ENCODE measurements at regions not wholly inside any gene's neighbourhood (a gene's known extent, or its start where the extent isn't known, plus 50 kb on each side); places are given as distances from the start of the nearest gene placed in this dataset.

GRCh38 chr2:217101972-217102371 lies 242.1 kb upstream of the TNP1 start:
- intact Hi-C loops (cut with DNase I): no loop called here
- TF ChIP-seq CTCF (IDR thresholded peaks at IDR 0.05) (no peak), POLR2A (IDR thresholded peaks at IDR 0.05) (no peak), POLR2AphosphoS5 (IDR thresholded peaks at IDR 0.05) (no peak)
- no peak overlapping the region for H3K27ac ChIP-seq
- no peak for DNase-seq (ENCODE audit: low spot score)
- no peaks in the 10 kb centered on the region for H3K36me3 ChIP-seq
- H3K4me1 ChIP-seq (replicated peaks): no peaks in the 10 kb centered on the region
- no peaks in the 10 kb centered on the region for H3K9me3 ChIP-seq
- no peak overlapping the region for H3K4me3 ChIP-seq
- 93% methylated on average over 6 of the region's 6 CpGs for WGBS
- H3K27me3 ChIP-seq (replicated peaks; ENCODE audit: insufficient read depth): no peaks in the 10 kb centered on the region

DNA sequence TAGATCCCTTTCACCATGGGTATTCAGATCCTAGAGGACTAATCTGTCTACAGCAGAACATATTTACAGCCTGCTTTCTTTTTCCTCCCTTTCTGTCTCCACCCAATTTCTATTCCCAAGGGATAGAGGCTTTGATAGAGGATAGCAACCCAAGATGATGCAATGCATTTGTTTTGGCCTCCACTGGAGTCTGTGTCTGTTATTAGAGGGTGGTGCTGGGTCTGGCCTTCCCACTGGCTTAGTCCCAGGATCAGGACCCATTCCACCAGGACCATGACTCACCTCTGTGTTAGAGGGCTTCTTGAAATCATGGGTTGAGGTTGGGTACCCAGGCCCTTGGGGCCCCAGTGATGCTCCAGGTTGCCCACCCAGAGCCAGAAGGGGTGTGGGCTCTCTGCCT lies 239.7 kb upstream of the TNP1 start:
- DNase-seq (ENCODE audit: low spot score): no peak
- TF ChIP-seq POLR2AphosphoS5 (IDR thresholded peaks at IDR 0.05) (no peak), POLR2A (IDR thresholded peaks at IDR 0.05) (no peak), CTCF (IDR thresholded peaks at IDR 0.05) (no peak)
- intact Hi-C loops (cut with DNase I): no loop called here
- Histone ChIP-seq H3K9me3 (no peaks in the 10 kb centered on the region), H3K36me3 (no peaks in the 10 kb centered on the region), H3K27ac (no peak overlapping the region), H3K27me3 (replicated peaks; ENCODE audit: insufficient read depth) (no peaks in the 10 kb centered on the region), H3K4me1 (replicated peaks) (no peaks in the 10 kb centered on the region), H3K4me3 (no peak overlapping the region)

GRCh38 chr2:217098435-217098834 lies 238.6 kb upstream of the TNP1 start:
- H3K4me3 ChIP-seq: no peak overlapping the region

GRCh38 chr2:217097346-217097745 lies 237.5 kb upstream of the TNP1 start:
- H3K27ac ChIP-seq: no peak overlapping the region
- H3K4me1 ChIP-seq (replicated peaks): no peaks in the 10 kb centered on the region
- no peaks in the 10 kb centered on the region for H3K27me3 ChIP-seq (replicated peaks; ENCODE audit: insufficient read depth)
- intact Hi-C loops (cut with DNase I): no loop called here
- H3K9me3 ChIP-seq: no peaks in the 10 kb centered on the region
- no peak overlapping the region for H3K4me3 ChIP-seq
- TF ChIP-seq POLR2AphosphoS5 (IDR thresholded peaks at IDR 0.05) (no peak), POLR2A (IDR thresholded peaks at IDR 0.05) (no peak), CTCF (IDR thresholded peaks at IDR 0.05) (no peak)
- no peak for DNase-seq (ENCODE audit: low spot score)
- 56% methylated on average over 2 of the region's 2 CpGs for WGBS
- H3K36me3 ChIP-seq: no peaks in the 10 kb centered on the region

More at GRCh38 chr2:217098435-217098834, 238.6 kb upstream of the TNP1 start:
- 93% methylated on average over 5 of the region's 5 CpGs for WGBS
- intact Hi-C loops (cut with DNase I): no loop called here
- Histone ChIP-seq H3K27ac (no peak overlapping the region), H3K27me3 (replicated peaks; ENCODE audit: insufficient read depth) (no peaks in the 10 kb centered on the region), H3K9me3 (no peaks in the 10 kb centered on the region), H3K4me1 (replicated peaks) (no peaks in the 10 kb centered on the region), H3K36me3 (no peaks in the 10 kb centered on the region)
- no peak for DNase-seq (ENCODE audit: low spot score)
- no peak for TF ChIP-seq POLR2AphosphoS5 (IDR thresholded peaks at IDR 0.05)
- no peak for TF ChIP-seq CTCF (IDR thresholded peaks at IDR 0.05)
- no peak for TF ChIP-seq POLR2A (IDR thresholded peaks at IDR 0.05)

DNA sequence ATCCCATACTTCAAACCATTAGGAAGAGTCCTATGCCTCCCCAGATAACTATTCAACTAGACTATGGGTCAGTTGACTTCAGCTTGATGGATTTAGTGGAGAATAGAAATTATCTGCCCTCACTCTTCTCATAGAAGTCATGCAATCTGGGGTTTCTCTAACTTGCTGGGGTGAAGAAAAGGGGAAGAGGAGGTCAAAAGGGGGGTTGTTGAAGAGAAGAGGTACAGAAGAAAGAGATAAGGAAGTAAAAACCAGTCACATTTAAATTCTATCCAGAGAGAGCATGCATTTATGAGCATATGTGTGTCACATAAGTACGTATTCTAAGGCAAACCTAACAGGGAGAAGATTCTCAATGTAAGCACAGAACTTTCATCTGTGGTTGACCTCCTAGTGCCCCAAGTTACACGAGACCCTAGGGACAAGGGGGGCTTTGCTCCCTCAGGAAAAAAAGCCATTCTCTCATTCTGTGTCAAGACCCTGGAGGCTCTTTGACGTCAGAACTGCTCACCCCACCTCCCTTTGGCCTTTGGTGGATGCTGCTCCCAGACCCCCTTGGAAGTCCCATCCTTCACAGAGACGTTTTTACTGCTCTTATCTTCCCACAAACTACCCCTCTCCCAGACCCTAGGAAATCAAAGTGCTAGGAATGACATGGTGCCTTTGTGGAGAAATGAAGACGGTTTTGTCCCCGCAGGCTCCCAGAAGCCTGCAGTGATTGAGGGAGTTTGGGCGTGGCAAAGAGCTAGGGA lies 236.8 kb upstream of the TNP1 start:
- Histone ChIP-seq H3K27me3 (replicated peaks; ENCODE audit: insufficient read depth) (no peaks in the 10 kb centered on the region), H3K9me3 (no peaks in the 10 kb centered on the region), H3K4me3 (no peak overlapping the region), H3K27ac (no peak overlapping the region), H3K4me1 (replicated peaks) (no peaks in the 10 kb centered on the region), H3K36me3 (no peaks in the 10 kb centered on the region)
- no peak for TF ChIP-seq CTCF (IDR thresholded peaks at IDR 0.05)
- TF ChIP-seq POLR2AphosphoS5 (IDR thresholded peaks at IDR 0.05): no peak
- TF ChIP-seq POLR2A (IDR thresholded peaks at IDR 0.05): no peak
- WGBS: 82% methylated on average over 7 of the region's 7 CpGs
- intact Hi-C loops (cut with DNase I): no loop called here
- no peak for DNase-seq (ENCODE audit: low spot score)

Data from prostate gland (tissue), 2 donors.